HepG2 (cell line): ENCODE measurements at regions not wholly inside any gene's neighbourhood (a gene's known extent, or its start where the extent isn't known, plus 50 kb on each side); places are given as distances from the start of the nearest gene placed in this dataset.

Source experiments
- ATAC-seq: fragments of 200-7000 bp; cut with Tn5 transposase; 3 replicates; pipeline ENCODE4 v1.9.1; 2020; ENCODE audit warnings: mild to moderate bottlenecking, moderate library complexity
- BruUV-seq: library from RNA; stranded (reverse); fragments of 400-500 nt; replicated peaks from 2 replicates; lab custom pipeline; 2021; lab: Mats Ljungman, UMichigan
- CTCF ChIA-PET: fragments of 300-600 bp; formaldehyde crosslinking; extraction: SDS; loops from one replicate; lab custom pipeline; 2021; ENCODE audit warnings: low total read pairs, inconsistent platforms, low intra/inter-chr PET ratio; lab: Yijun Ruan, JAX
- POLR2A ChIA-PET: fragments of 350-600 bp; sonication (Branson Sonifier 250); formaldehyde crosslinking; loops from one replicate; lab custom pipeline; 2020; ENCODE audit warnings: antibody characterized with exemption, inconsistent platforms; lab: Yijun Ruan, JAX
- DNase-seq: peaks from one replicate; pipeline ENCODE4 v3.0.0-alpha.2; 2015; ENCODE audit warnings: low spot score
- FAIRE-seq: peaks from 3 replicates; lab custom pipeline; 2011; peaks lifted over from hg19 to GRCh38; lab: Jason Lieb, UNC
- H2AFZ ChIP-seq: one replicate; pipeline ENCODE4 v1.6.1; 2011; ENCODE audit warnings: low read length, inconsistent platforms
- H3K27ac ChIP-seq: fragments of 300-600 bp; 3 replicates; pipeline ENCODE4 v1.8.0; 2011; ENCODE audit warnings: mixed run types, mild to moderate bottlenecking, mixed read lengths, low read length, inconsistent platforms; ENCODE audit not compliant: insufficient read depth; ENCODE audit errors: extremely low read length
- H3K27me3 ChIP-seq, 2 experiments: fragments of 200-600 bp in 1 of 2; 2 replicates in 1 of 2; 3 replicates in 1 of 2; pipeline versions ENCODE4 v1.6.0 to v1.8.0; 2011; ENCODE audit warnings: low read length in 2 of 2, mild to moderate bottlenecking in 2 of 2, moderate library complexity in 2 of 2, inconsistent platforms in 1 of 2; ENCODE audit not compliant: insufficient read depth in 2 of 2, control insufficient read depth in 1 of 2
- H3K36me3 ChIP-seq, 2 experiments: fragments of 200-600 bp in 1 of 2; replicated peaks in 1 of 2; 2 replicates in 1 of 2; 3 replicates in 1 of 2; pipeline versions ENCODE4 v1.5.1 to v1.8.0; 2011; ENCODE audit warnings: low read length in 2 of 2, inconsistent platforms in 1 of 2; ENCODE audit not compliant: insufficient read depth in 2 of 2, control insufficient read depth in 1 of 2
- H3K4me1 ChIP-seq: 2 replicates; pipeline ENCODE4 v1.5.1; 2012; ENCODE audit warnings: low read length, inconsistent platforms; ENCODE audit not compliant: insufficient read depth
- H3K4me2 ChIP-seq: 2 replicates; pipeline ENCODE4 v1.6.0; 2011; ENCODE audit warnings: low read depth, low read length, inconsistent platforms
- H3K4me3 ChIP-seq, 3 experiments: fragments of 200-600 bp in 1 of 3; sonication (generic), shearing (Covaris generic) in 1 of 3; replicated peaks in 1 of 3; 2 replicates each; pipeline ENCODE4 v1.5.1; 2011 to 2016; ENCODE audit warnings: low read length in 3 of 3, inconsistent platforms in 2 of 3, low read depth in 2 of 3, mild to moderate bottlenecking in 2 of 3, control low read depth in 1 of 3, mixed read lengths in 1 of 3; ENCODE audit not compliant: insufficient read depth in 1 of 3
- H3K79me2 ChIP-seq: one replicate; pipeline ENCODE4 v1.6.1; 2011; ENCODE audit warnings: low read length, inconsistent platforms; ENCODE audit not compliant: insufficient read depth
- H3K9ac ChIP-seq: 2 replicates; pipeline ENCODE4 v1.6.0; 2011; ENCODE audit warnings: mild to moderate bottlenecking, low read depth, low read length, inconsistent platforms; ENCODE audit not compliant: insufficient read depth
- H3K9me3 ChIP-seq: 2 replicates; pipeline ENCODE4 v1.5.1; 2012; ENCODE audit warnings: mild to moderate bottlenecking, low read length
- H4K20me1 ChIP-seq: 2 replicates; pipeline ENCODE4 v1.6.0; 2011; ENCODE audit warnings: inconsistent platforms, mild to moderate bottlenecking, low read length, moderate library complexity; ENCODE audit not compliant: insufficient read depth
- ATAD3A ChIP-seq: sonication (generic); formaldehyde crosslinking; IDR thresholded peaks from 2 replicates; pipeline ENCODE4 v1.4.0; 2020; ENCODE audit warnings: missing genetic modification reagents
- FIP1L1 ChIP-seq: fragments of 200-400 bp; formaldehyde crosslinking; IDR thresholded peaks from 2 replicates; pipeline ENCODE4 v1.6.1; 2018; ENCODE audit warnings: low read depth, mild to moderate bottlenecking, low read length, moderate library complexity, borderline replicate concordance; ENCODE audit not compliant: insufficient read depth
- FOSL2 ChIP-seq: sonication (generic); formaldehyde crosslinking; IDR thresholded peaks from 2 replicates; pipeline ENCODE4 v1.4.0; 2020; ENCODE audit warnings: missing genetic modification reagents
- MIXL1 ChIP-seq: IDR thresholded peaks from 2 replicates; pipeline ENCODE4 v1.6.1; 2016
- NCOA2 ChIP-seq: sonication (generic); formaldehyde crosslinking; IDR thresholded peaks from 2 replicates; pipeline ENCODE4 v1.8.0; 2022; ENCODE audit warnings: inconsistent platforms
- NFIB ChIP-seq: sonication (generic); formaldehyde crosslinking; IDR thresholded peaks from 2 replicates; pipeline ENCODE4 v1.9.0; 2021; ENCODE audit warnings: missing genetic modification reagents, mild to moderate bottlenecking, borderline replicate concordance
- ONECUT2 ChIP-seq: sonication (generic); formaldehyde crosslinking; IDR thresholded peaks from 2 replicates; pipeline ENCODE4 v1.4.0; 2020; ENCODE audit warnings: missing genetic modification reagents
- PHF20 ChIP-seq: sonication (generic); formaldehyde crosslinking; IDR thresholded peaks from 2 replicates; pipeline ENCODE4 v1.5.0; 2020; ENCODE audit warnings: mild to moderate bottlenecking, missing genetic modification reagents
- SCMH1 ChIP-seq: sonication (generic); formaldehyde crosslinking; IDR thresholded peaks from 2 replicates; pipeline ENCODE4 v1.9.0; 2021; ENCODE audit warnings: missing genetic modification reagents, mild to moderate bottlenecking, borderline replicate concordance
- TEAD3 ChIP-seq: optimal IDR thresholded peaks from 2 replicates; pipeline ENCODE3; 2016; ENCODE audit warnings: borderline replicate concordance
- ZBTB1 ChIP-seq: sonication (generic); formaldehyde crosslinking; IDR thresholded peaks from 2 replicates; pipeline ENCODE4 v1.4.0; 2020; ENCODE audit warnings: missing genetic modification reagents, borderline replicate concordance
- ZBTB21 ChIP-seq: sonication (generic); formaldehyde crosslinking; IDR thresholded peaks from 2 replicates; pipeline ENCODE4 v1.4.0; 2020; ENCODE audit warnings: missing genetic modification reagents
- ZNF225 ChIP-seq: sonication (generic); formaldehyde crosslinking; IDR thresholded peaks from 2 replicates; pipeline ENCODE4 v1.4.0; 2020; ENCODE audit warnings: mild to moderate bottlenecking, missing genetic modification reagents
- ZNF232 ChIP-seq: sonication (generic); formaldehyde crosslinking; IDR thresholded peaks from 2 replicates; pipeline ENCODE4 v1.4.0; 2020; ENCODE audit warnings: missing genetic modification reagents, borderline replicate concordance
- ZNF598 ChIP-seq: sonication (generic); formaldehyde crosslinking; IDR thresholded peaks from 2 replicates; pipeline ENCODE4 v1.5.1; 2020; ENCODE audit warnings: mild to moderate bottlenecking, missing genetic modification reagents, borderline replicate concordance
- WGBS: methylation state at CpG from one replicate; pipeline ENCODE4 v1.1.6; 2017; ENCODE audit warnings: low lambda C conversion rate; 5-methylcytosine and 5-hydroxymethylcytosine counted together
- in situ Hi-C: cut with HindIII; loops from 2 replicates; pipeline ENCODE4 v1.10.0; 2017; ENCODE audit warnings: low pct_unique_long_range_greater_than_20kb; ENCODE audit not compliant: extremely low pct_ligation_motif_present
- intact Hi-C: fragments of 100-400 bp; cut with micrococcal nuclease; formaldehyde crosslinking; loops from one replicate; pipeline ENCODE4 v1.10.0; 2022; ENCODE audit not compliant: unreplicated experiment
- TF ChIP-seq, protein P1 (sequence below): sonication (generic); formaldehyde crosslinking; IDR thresholded peaks from 2 replicates; pipeline ENCODE4 v1.4.0; 2020; ENCODE audit warnings: missing genetic modification reagents
- TF ChIP-seq, protein P2 (sequence below): IDR thresholded peaks from 2 replicates; pipeline ENCODE4 v1.6.1; 2016; ENCODE audit warnings: missing compliant biosample characterization, missing genetic modification reagents, borderline replicate concordance
- TF ChIP-seq, protein P3 (sequence below), 2 experiments: fragments of 450-650 bp in 1 of 2; sonication (generic) in 1 of 2; formaldehyde crosslinking; IDR thresholded peaks; 2 replicates each; pipeline versions ENCODE4 v1.5.0 to v1.8.0; 2020 to 2022; ENCODE audit warnings: mild to moderate bottlenecking in 1 of 2, missing genetic modification reagents in 1 of 2

DNA sequence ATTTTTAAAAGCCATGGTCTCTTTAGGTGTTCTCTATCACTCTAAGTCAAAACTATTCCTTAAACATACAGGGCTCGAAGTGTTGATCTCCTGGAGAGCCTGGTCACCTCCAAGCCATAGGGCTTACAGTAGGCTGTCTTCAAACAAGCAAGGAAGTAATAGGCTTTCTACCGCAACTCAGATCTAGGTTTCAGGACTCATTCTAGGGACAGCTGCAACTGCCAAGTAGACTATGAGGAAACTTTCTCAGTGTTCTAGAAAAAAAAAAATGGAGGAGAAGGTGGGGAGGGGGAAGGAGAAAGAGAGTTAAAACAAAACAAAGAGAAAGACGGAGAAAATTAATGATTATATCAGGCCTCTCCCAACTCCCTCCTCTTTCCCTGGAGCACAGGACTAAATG lies 106.9 kb upstream of the ETV6 start:
- Histone ChIP-seq H3K79me2 (no peaks in the 10 kb centered on the region), H3K4me2 (no peak overlapping the region), H3K27ac (no peak overlapping the region), H3K36me3 (no peaks in the 10 kb centered on the region), H3K9me3 (no peaks in the 10 kb centered on the region), H2AFZ (no peak overlapping the region), H4K20me1 (no peaks in the 10 kb centered on the region), H3K4me3 (no peak overlapping the region), H3K9ac (no peak overlapping the region), H3K4me1 (no peaks in the 10 kb centered on the region), H3K27me3 (no peaks in the 10 kb centered on the region)
- ATAC-seq, result no peak
- DNase-seq, result no peak
- ChIA-PET POLR2A (no interaction called here), CTCF (no interaction called here)
- WGBS, result 29% methylated on average over 3 of the region's 3 CpGs
- FAIRE-seq, result no peak
- no peak for TF ChIP-seq PHF20
- no peak for TF ChIP-seq SCMH1 (CRISPR knock-in tag)
- no peak for TF ChIP-seq FIP1L1
- TF ChIP-seq ONECUT2 (CRISPR knock-in tag), result no peak
- no peak for TF ChIP-seq ATAD3A
- TF ChIP-seq, protein P1, sequence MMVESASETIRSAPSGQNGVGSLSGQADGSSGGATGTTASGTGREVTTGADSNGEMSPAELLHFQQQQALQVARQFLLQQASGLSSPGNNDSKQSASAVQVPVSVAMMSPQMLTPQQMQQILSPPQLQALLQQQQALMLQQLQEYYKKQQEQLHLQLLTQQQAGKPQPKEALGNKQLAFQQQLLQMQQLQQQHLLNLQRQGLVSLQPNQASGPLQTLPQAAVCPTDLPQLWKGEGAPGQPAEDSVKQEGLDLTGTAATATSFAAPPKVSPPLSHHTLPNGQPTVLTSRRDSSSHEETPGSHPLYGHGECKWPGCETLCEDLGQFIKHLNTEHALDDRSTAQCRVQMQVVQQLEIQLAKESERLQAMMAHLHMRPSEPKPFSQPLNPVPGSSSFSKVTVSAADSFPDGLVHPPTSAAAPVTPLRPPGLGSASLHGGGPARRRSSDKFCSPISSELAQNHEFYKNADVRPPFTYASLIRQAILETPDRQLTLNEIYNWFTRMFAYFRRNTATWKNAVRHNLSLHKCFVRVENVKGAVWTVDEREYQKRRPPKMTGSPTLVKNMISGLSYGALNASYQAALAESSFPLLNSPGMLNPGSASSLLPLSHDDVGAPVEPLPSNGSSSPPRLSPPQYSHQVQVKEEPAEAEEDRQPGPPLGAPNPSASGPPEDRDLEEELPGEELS, result no peak
- TF ChIP-seq MIXL1 (CRISPR knock-in tag), result no peak
- TF ChIP-seq ZBTB21 (CRISPR knock-in tag), result no peak
- TF ChIP-seq ZNF225, result no peak
- TF ChIP-seq, protein P2, sequence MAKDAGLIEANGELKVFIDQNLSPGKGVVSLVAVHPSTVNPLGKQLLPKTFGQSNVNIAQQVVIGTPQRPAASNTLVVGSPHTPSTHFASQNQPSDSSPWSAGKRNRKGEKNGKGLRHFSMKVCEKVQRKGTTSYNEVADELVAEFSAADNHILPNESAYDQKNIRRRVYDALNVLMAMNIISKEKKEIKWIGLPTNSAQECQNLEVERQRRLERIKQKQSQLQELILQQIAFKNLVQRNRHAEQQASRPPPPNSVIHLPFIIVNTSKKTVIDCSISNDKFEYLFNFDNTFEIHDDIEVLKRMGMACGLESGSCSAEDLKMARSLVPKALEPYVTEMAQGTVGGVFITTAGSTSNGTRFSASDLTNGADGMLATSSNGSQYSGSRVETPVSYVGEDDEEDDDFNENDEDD, result no peak
- no peak for TF ChIP-seq ZNF598
- no peak for TF ChIP-seq FOSL2 (CRISPR knock-in tag)
- TF ChIP-seq TEAD3 (CRISPR knock-in tag), result no peak
- TF ChIP-seq, protein P3, sequence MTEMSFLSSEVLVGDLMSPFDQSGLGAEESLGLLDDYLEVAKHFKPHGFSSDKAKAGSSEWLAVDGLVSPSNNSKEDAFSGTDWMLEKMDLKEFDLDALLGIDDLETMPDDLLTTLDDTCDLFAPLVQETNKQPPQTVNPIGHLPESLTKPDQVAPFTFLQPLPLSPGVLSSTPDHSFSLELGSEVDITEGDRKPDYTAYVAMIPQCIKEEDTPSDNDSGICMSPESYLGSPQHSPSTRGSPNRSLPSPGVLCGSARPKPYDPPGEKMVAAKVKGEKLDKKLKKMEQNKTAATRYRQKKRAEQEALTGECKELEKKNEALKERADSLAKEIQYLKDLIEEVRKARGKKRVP (CRISPR knock-in tag; IDR thresholded peaks at IDR 0.05), result no peak
- no peak for TF ChIP-seq NCOA2
- TF ChIP-seq ZBTB1 (CRISPR knock-in tag), result no peak
- no peak for TF ChIP-seq ZNF232 (CRISPR knock-in tag)
- TF ChIP-seq NFIB (CRISPR knock-in tag), result no peak
- in situ Hi-C loops (no loop called here), intact Hi-C loops (no loop called here)
- no TSS peak for BruUV-seq
